GM12801 (cell line): ENCODE measurements at regions not wholly inside any gene's neighbourhood (a gene's known extent, or its start where the extent isn't known, plus 50 kb on each side); places are given as distances from the start of the nearest gene placed in this dataset.

Experiments
- CTCF ChIP-seq: IDR thresholded peaks from one replicate; pipeline ENCODE4 v1.5.1; 2011; ENCODE audit warnings: control low read depth; ENCODE audit not compliant: insufficient read length; ENCODE audit errors: extremely low read depth

DNA sequence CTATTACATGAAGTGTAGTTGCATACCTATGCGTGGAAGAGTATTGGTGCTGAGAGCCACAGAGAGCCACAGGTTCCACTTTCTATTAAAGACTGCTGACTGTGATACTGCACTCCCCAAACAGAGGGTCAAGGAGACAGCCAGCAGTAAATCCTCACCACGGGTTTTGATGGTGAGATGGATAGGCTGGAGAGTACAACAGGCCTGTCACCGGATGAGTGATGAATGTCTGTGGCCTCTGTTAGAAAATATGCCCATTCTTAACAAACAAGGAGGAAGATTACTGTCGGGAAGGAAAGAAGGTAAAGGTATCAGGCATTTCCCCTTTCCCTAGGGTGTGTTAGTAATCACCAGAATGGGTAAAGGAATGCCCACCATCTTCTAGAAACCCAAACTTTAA lies 286.5 kb downstream of the ALDH8A1 start:
- TF ChIP-seq CTCF: no peak

DNA sequence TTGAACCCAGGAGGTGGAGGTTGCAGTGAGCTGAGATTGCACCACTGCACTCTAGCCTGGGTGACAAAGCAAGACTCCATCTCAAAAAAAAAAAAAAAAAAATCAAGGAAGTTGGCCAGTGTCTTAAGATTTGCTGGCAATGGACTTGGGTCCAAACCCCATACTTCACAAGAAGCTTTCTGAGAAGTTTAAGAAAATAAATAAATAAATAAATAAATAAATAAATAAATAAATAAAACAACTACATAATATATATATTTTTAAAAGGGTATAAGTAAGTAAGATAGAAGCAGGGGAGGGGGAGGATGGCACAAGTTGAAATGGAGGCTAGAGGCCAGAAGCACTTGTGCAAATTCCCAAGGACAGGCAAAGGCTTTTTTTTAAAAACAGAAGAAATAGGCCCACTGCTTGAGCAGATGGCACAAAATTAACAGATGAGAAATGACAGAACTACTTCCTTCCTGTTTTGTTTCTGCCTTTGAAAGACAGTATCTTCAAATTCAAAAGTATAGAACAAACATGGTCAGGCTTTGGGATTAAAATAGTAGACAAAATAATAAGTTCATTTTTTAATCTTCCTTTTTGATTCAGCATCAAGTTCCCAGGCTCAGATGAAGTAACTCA lies 287.7 kb downstream of the ALDH8A1 start:
- no peak for TF ChIP-seq CTCF

DNA sequence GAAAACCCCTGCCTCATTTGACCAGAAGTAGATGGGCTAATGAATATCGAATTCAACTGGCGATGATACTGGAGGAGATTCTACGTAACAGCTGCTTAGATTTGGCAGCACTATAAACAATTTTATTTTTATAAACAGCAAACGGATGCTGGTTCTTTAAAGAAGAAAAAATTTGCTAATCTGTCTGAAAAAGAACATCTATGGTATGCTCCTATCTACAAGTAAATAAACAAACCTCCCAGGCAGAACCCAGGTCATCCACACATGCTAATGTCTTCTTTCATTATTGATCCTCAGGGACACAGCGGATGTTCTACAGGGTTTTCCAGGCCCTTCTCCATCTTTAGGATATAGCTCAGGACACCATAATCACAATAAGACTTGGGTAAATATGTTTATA lies 291.3 kb downstream of the ALDH8A1 start:
- TF ChIP-seq CTCF: no peak

- TF ChIP-seq CTCF: no peak
Observed at GRCh38 chr6:134657751-134658527, 292.0 kb downstream of the ALDH8A1 start.

- no peak for TF ChIP-seq CTCF
Observed at GRCh38 chr6:134657343-134657742, 292.6 kb downstream of the ALDH8A1 start.

GRCh38 chr6:134654751-134655150 lies 295.1 kb downstream of the ALDH8A1 start:
- no peak for TF ChIP-seq CTCF

- no peak for TF ChIP-seq CTCF
Observed at GRCh38 chr6:134651519-134651918, 298.4 kb downstream of the ALDH8A1 start.
